H1 (cell line): ENCODE measurements at regions not wholly inside any gene's neighbourhood (a gene's known extent, or its start where the extent isn't known, plus 50 kb on each side); places are given as distances from the start of the nearest gene placed in this dataset.

Experiments used
- EZH2 ChIP-seq: fragments of 200-600 bp; sonication (generic); IDR thresholded peaks from 2 replicates; pipeline ENCODE4 v1.7.1; 2012; ENCODE audit warnings: low read depth, mild to moderate bottlenecking, moderate library complexity, low read length, inconsistent platforms; ENCODE audit not compliant: severe bottlenecking
- TF ChIP-seq, protein P1 (sequence below): IDR thresholded peaks from 2 replicates; pipeline ENCODE4 v1.6.1; 2012; ENCODE audit warnings: inconsistent platforms

- TF ChIP-seq, protein P1, sequence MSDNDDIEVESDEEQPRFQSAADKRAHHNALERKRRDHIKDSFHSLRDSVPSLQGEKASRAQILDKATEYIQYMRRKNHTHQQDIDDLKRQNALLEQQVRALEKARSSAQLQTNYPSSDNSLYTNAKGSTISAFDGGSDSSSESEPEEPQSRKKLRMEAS, result no peak
- TF ChIP-seq EZH2, result no peak
Measured at GRCh38 chr10:28982974-28983373, 305.7 kb downstream of the BAMBI start (continued).
